Neural cell (in vitro differentiated cells): ENCODE measurements at regions not wholly inside any gene's neighbourhood (a gene's known extent, or its start where the extent isn't known, plus 50 kb on each side); places are given as distances from the start of the nearest gene placed in this dataset.

Source experiments
- CTCF ChIP-seq: fragments of 450-650 bp; IDR thresholded peaks from 2 replicates; pipeline ENCODE4 v1.5.1; 2014; ENCODE audit warnings: antibody characterized with exemption, mild to moderate bottlenecking, moderate library complexity; ENCODE audit not compliant: poor library complexity, severe bottlenecking
- EP300 ChIP-seq: fragments of 450-650 bp; conservative IDR thresholded peaks from 2 replicates; pipeline ENCODE4 v1.6.1; 2014; ENCODE audit warnings: antibody characterized with exemption, mild to moderate bottlenecking, moderate library complexity; ENCODE audit not compliant: poor library complexity, severe bottlenecking
- EZH2 ChIP-seq: fragments of 200-600, 300-800 bp; shearing (Covaris generic), sonication (generic); IDR thresholded peaks from 2 replicates; pipeline ENCODE4 v1.6.1; 2014; ENCODE audit warnings: antibody characterized with exemption, low read length, borderline replicate concordance, mild to moderate bottlenecking; ENCODE audit not compliant: insufficient read depth, poor library complexity, severe bottlenecking
- MXI1 ChIP-seq: fragments of 450-650 bp; conservative IDR thresholded peaks from 2 replicates; pipeline ENCODE4 v1.6.1; 2014; ENCODE audit warnings: antibody characterized with exemption, mild to moderate bottlenecking; ENCODE audit not compliant: poor library complexity, severe bottlenecking
- POLR2AphosphoS5 ChIP-seq: IDR thresholded peaks from 2 replicates; pipeline ENCODE4 v1.6.1; 2012
- RAD21 ChIP-seq: fragments of 450-650 bp; conservative IDR thresholded peaks from 2 replicates; pipeline ENCODE4 v1.6.1; 2014; ENCODE audit warnings: antibody characterized with exemption, mild to moderate bottlenecking, moderate library complexity
- REST ChIP-seq: IDR thresholded peaks from 2 replicates; pipeline ENCODE4 v1.6.1; 2012; ENCODE audit warnings: borderline replicate concordance
- SMC3 ChIP-seq: fragments of 450-650 bp; conservative IDR thresholded peaks from 2 replicates; pipeline ENCODE4 v1.6.1; 2014; ENCODE audit warnings: antibody characterized with exemption, mild to moderate bottlenecking, moderate library complexity; ENCODE audit not compliant: poor library complexity
- TAF1 ChIP-seq: IDR thresholded peaks from 2 replicates; pipeline ENCODE4 v1.6.1; 2012; ENCODE audit warnings: low read depth

- TF ChIP-seq TAF1 (no peak), MXI1 (no peak), EZH2 (no peak), CTCF (no peak), RAD21 (no peak), EP300 (no peak), SMC3 (no peak), POLR2AphosphoS5 (no peak), REST (no peak)
Measured at GRCh38 chr7:52928591-52928990, 106.8 kb upstream of the POM121L12 start.
